AG09319 (cell line): ENCODE measurements at regions not wholly inside any gene's neighbourhood (a gene's known extent, or its start where the extent isn't known, plus 50 kb on each side); places are given as distances from the start of the nearest gene placed in this dataset.

Experiments
- DNase-seq: peaks from one replicate; pipeline ENCODE4 v3.0.0-alpha.2; 2010; ENCODE audit warnings: low read depth; ENCODE audit errors: extremely low read depth
- TF ChIP-seq, protein P1 (sequence below): IDR thresholded peaks from 2 replicates; pipeline ENCODE4 v1.5.1; 2011; ENCODE audit warnings: low read depth, mild to moderate bottlenecking, inconsistent platforms, low read length, moderate library complexity

DNA sequence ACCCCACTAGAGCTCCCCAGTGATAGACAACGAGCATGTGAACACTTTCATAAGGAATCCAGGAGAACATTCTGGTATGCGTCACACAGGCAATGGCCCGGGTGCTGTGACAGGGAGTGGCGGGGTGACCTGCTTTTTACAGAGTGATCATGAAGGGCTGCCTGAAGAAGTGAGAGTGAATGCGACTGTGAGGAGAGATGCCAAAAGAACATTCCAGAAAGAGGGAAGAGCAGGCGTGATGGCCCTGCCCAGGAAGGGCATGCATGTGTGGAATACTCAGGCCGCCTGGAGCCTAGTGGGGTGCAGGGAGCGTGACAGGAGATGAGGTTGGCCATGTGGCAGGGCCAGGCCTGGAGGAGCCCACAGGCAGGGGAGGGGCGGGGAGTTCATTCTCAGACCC, 53.8 kb downstream of the FZD10 start:
- no peak for DNase-seq
- TF ChIP-seq, protein P1, sequence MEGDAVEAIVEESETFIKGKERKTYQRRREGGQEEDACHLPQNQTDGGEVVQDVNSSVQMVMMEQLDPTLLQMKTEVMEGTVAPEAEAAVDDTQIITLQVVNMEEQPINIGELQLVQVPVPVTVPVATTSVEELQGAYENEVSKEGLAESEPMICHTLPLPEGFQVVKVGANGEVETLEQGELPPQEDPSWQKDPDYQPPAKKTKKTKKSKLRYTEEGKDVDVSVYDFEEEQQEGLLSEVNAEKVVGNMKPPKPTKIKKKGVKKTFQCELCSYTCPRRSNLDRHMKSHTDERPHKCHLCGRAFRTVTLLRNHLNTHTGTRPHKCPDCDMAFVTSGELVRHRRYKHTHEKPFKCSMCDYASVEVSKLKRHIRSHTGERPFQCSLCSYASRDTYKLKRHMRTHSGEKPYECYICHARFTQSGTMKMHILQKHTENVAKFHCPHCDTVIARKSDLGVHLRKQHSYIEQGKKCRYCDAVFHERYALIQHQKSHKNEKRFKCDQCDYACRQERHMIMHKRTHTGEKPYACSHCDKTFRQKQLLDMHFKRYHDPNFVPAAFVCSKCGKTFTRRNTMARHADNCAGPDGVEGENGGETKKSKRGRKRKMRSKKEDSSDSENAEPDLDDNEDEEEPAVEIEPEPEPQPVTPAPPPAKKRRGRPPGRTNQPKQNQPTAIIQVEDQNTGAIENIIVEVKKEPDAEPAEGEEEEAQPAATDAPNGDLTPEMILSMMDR = no peak

DNA sequence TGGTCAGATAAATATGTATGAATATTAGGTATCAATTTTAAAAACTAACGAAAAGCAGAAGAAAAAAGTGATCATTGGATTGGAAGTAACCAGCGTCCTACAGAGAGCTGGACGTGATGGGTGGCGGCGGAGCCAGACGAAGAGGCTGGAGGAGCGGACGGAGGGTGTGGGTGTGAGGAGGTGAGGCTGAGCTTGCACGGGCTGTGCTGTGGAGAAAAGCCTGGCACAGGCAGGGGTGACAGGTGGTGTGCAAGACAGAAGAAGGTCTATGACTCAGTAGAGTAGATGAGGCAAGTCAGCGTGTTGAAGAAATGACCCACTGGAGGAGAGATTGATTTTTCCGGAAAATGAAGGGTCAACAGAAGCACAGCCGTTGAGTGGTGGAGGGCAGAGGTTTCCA, 56.4 kb downstream of the FZD10 start:
- no peak for DNase-seq
- TF ChIP-seq, protein P1 = no peak

DNA sequence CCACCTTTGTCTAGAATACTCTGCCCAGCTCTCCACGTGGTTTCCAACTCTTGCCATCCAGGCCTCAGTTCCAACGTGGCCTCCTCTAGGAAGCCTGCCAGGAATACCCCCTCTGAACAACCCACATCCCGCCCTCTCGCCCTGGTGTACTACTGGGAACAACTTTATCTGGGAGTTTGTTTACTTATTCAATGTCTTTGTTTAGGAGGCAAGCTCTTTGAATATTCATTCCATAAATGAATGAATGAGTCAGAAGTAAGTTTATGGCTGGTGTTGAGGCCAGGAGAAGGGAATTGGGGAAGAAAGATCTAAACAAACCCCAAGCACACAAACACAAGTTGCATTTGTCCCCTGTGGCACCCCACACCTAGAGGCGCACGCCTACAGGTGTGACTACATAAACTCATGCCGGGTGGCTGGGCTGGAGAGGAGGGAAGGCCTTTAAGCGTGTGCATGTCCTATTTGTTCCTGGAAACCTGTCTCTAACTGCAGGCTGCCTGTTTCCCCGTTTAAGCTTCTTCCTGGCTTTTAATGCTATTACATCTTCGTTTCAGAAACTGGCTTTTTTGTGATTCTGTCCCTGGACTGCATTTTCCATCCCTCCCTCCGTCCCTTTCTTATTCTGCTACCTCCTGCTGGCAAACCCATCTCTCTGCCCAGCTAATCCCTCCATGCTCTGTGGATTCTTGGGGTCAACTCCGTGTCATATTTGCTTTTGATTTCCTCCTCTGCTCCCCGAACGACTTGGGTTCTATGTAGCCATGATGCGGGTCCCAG, 57.9 kb downstream of the FZD10 start:
- TF ChIP-seq, protein P1 = no peak
- no peak for DNase-seq

DNA sequence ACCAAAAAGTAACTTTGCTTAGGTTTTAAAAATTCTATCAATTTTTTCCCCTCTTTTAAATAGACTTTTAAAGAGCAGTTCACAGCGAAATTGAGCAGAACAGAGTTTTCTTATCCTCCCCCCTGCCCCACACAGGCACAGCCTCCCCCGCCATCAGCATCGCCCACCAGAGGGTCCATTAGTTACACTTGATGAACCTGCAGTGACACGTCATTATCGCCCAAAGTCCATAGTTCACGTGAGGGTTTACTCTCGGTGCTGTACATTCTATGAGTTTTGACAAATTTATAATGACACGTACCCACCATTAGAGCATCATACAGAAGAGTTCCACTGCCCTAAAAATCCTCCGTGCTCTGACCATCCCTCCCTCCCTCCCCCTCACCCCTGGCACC, 58.4 kb downstream of the FZD10 start:
- DNase-seq = no peak

DNA sequence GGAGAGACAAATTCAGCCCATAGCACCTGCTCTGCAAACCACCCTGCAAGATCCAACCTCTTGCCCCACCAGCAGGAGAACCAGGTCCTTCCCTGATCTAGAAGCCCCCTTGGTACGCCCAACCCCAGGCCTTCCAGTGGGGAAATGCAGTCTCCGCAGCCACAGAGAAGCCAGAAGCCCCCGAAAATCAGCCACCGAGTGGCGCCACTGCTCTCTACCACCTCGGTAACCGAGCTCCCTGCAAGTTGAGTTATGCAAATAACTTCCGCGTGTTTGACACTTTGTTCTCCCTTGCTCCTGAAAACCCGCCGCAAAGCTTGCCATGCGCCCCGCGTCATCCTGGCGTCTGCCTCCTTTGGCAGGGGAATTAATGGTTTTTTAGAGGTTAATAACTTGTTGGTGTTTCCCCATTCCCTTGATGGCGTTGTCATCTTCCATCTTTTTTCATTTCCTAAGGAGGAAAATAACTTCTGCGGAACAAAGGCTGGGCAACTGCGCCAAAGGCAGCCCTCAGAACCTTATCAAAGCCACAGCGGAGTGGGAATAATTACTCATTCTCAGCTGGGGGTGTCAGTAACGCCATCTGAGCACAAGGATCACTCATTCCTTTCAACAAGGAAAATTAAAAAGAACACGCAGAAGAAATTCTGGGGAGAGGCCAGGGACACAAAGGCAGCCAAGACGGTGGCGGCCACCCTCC, 60.4 kb downstream of the FZD10 start:
- TF ChIP-seq, protein P1 = no peak
- no peak for DNase-seq

More for the DNA sequence above, 58.4 kb downstream of the FZD10 start:
- TF ChIP-seq, protein P1 = no peak

DNA sequence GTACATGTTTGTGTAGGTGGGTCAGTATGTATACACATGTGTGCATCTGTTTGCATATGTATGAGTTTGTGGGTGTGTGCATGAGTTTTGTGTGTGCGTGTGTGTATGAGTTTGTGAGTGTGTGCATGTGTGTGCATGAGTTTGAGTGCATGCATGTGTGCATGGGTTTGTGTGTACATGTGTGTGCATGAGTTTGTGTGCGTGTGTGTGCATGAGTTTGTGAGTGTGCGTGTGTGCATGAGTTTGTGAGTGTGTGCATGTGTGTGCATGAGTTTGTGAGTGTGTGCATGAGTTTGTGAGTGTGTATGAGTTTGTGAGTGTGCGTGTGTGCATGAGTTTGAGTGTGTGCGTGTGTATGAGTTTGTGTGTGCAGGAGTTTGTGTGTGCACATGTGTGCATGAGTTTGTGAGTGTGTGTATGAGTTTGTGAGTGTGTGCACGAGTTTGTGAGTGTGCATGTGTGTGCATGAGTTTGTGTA, 61.5 kb downstream of the FZD10 start:
- DNase-seq = no peak
- TF ChIP-seq, protein P1 = no peak

DNA sequence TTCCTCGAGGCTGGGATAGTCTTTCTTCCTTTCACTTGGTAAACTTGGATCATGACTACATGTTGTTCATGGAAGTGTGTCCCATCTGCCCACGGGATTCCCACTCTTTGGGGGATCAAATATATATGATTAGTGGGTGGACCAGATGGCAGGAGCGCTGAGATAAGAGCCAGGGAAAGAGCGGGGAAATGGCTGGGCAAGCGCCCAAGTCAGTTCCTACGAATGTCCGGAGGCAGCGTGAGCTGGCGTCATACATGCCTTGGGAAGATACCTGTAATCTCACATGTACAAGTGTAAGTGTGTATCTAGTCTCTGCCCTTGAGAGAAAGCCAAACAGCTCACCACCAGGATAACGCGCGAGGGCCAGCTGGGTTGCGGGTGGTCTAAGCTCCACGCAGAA, 62.3 kb downstream of the FZD10 start:
- DNase-seq = no peak
- TF ChIP-seq, protein P1 = no peak
